ENCODE measurements at regions not wholly inside any gene's neighbourhood (a gene's known extent, or its start where the extent isn't known, plus 50 kb on each side); places are given as distances from the start of the nearest gene placed in this dataset.
"Not testable (repeated sequence)": the region's sequence is repeated elsewhere in the genome, so short reads cannot be mapped to it uniquely, and the experiment has no call there.

DNA sequence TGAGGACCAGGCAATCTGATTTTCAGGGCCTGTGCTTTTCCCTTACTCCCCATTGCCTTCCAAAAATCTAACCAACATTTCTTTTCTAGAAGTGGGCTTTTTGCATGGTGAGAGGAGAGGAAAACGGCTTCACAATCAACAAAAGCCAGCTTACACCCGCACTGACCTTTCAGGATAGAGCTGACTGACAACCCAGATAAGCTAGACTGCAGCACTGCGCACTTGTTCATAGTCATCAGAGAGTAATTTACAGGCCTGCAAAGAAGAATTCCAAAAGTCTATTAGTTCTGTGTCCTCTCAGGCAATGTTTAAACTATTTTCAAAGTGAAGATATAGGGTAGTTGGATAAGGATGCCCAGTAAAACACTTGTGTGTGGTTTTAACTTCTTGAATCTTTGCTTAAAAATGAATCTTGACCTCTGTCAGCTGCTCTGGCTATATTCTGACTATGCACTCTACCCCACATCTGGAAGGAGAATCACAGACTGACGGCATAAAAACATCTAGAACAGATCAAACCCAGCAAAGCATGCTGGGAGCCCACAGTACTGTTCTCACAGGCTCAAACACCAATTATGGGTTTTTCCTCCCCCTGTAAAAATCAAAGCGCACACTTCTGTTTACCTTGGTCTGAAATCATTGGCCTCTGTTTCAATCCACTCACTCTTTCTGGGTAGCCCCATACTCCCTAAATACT, 172.0 kb downstream of the ZNF92 start:
- H3K4me1 ChIP-seq (ENCODE audit: insufficient read depth, low read length); H3K9me3 ChIP-seq (ENCODE audit: insufficient read depth, low read depth, low read length); H3K4me3 ChIP-seq (ENCODE audit: insufficient read depth, low read depth, low read length); H3K79me2 ChIP-seq (ENCODE audit: insufficient read depth, low read length); H3K4me1 Mint-ChIP-seq (ENCODE audit: low read depth, unreplicated experiment); H3K4me2 ChIP-seq (ENCODE audit: low read length); H3K36me3 ChIP-seq (ENCODE audit: insufficient read depth, low read length); H2AFZ ChIP-seq (ENCODE audit: low read depth, low read length); H3K27me3 Mint-ChIP-seq (ENCODE audit: low read depth, unreplicated experiment); H4K20me1 ChIP-seq (ENCODE audit: insufficient read depth, low read length); H3K27ac Mint-ChIP-seq (ENCODE audit: unreplicated experiment); H3K27ac ChIP-seq (ENCODE audit: low read depth, low read length); FAIRE-seq; H3K9ac ChIP-seq (ENCODE audit: low read length); H3K9me3 Mint-ChIP-seq (ENCODE audit: unreplicated experiment); H3K4me3 Mint-ChIP-seq (ENCODE audit: unreplicated experiment); H3K36me3 Mint-ChIP-seq (ENCODE audit: low read depth, unreplicated experiment); H3K27me3 ChIP-seq (ENCODE audit: insufficient read depth, low read length); DNase-seq (ENCODE audit: low read depth): not testable (repeated sequence)

DNA sequence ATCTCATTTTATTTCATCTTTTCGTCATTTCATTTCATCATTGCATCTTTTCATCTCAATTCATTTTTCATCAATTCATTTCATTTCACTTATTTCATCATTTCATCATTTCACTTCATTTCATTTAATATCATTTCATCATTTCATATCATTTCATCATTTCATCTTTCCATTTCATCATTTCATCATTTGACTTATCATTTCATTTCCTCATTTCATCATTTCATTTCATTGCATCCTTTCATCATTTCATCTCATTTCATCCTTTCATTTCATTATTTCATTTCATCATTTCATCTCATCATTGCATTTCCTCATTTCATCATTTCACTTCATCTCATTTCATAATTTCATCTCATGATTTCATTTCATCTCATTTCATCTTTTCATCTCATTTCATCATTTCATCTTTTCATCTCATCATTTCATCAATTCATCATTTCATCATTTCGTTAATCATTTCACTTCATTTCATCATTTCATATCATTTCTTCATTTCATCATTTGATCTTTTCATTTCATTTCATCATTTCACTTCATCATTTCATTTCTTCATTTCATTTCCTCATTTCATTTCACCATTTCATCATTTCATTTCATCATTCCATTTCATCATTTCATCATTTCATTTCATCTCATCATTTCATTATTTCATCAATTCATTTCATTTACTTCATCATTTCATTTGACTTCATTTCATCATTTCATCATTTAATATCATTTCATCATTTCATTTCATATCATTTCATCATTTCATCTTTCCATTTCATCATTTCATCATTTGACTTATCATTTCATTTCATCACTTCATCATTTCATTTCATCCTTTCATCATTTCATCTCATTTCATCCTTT, 176.2 kb downstream of the ZNF92 start:
- not testable (repeated sequence) for H3K36me3 ChIP-seq (ENCODE audit: insufficient read depth, low read length); H4K20me1 ChIP-seq (ENCODE audit: insufficient read depth, low read length); H3K27me3 ChIP-seq (ENCODE audit: insufficient read depth, low read length); H3K4me3 Mint-ChIP-seq (ENCODE audit: unreplicated experiment); H3K9me3 ChIP-seq (ENCODE audit: insufficient read depth, low read depth, low read length); H3K79me2 ChIP-seq (ENCODE audit: insufficient read depth, low read length); H3K4me1 ChIP-seq (ENCODE audit: insufficient read depth, low read length); H3K9me3 Mint-ChIP-seq (ENCODE audit: unreplicated experiment); H3K4me2 ChIP-seq (ENCODE audit: low read length); H2AFZ ChIP-seq (ENCODE audit: low read depth, low read length); H3K27ac ChIP-seq (ENCODE audit: low read depth, low read length); H3K27ac Mint-ChIP-seq (ENCODE audit: unreplicated experiment); FAIRE-seq; DNase-seq (ENCODE audit: low read depth); H3K4me1 Mint-ChIP-seq (ENCODE audit: low read depth, unreplicated experiment); H3K9ac ChIP-seq (ENCODE audit: low read length); H3K27me3 Mint-ChIP-seq (ENCODE audit: low read depth, unreplicated experiment); H3K4me3 ChIP-seq (ENCODE audit: insufficient read depth, low read depth, low read length); H3K36me3 Mint-ChIP-seq (ENCODE audit: low read depth, unreplicated experiment)

- not testable (repeated sequence) for DNase-seq (ENCODE audit: low read depth); H3K4me3 Mint-ChIP-seq (ENCODE audit: unreplicated experiment); H3K27me3 ChIP-seq (ENCODE audit: insufficient read depth, low read length); FAIRE-seq; H3K27me3 Mint-ChIP-seq (ENCODE audit: low read depth, unreplicated experiment); H3K9me3 Mint-ChIP-seq (ENCODE audit: unreplicated experiment); H3K4me1 Mint-ChIP-seq (ENCODE audit: low read depth, unreplicated experiment); H3K27ac Mint-ChIP-seq (ENCODE audit: unreplicated experiment); H3K9ac ChIP-seq (ENCODE audit: low read length); H3K79me2 ChIP-seq (ENCODE audit: insufficient read depth, low read length); H3K36me3 Mint-ChIP-seq (ENCODE audit: low read depth, unreplicated experiment); H3K27ac ChIP-seq (ENCODE audit: low read depth, low read length); H3K36me3 ChIP-seq (ENCODE audit: insufficient read depth, low read length); H4K20me1 ChIP-seq (ENCODE audit: insufficient read depth, low read length); H2AFZ ChIP-seq (ENCODE audit: low read depth, low read length); H3K4me1 ChIP-seq (ENCODE audit: insufficient read depth, low read length); H3K4me3 ChIP-seq (ENCODE audit: insufficient read depth, low read depth, low read length); H3K4me2 ChIP-seq (ENCODE audit: low read length); H3K9me3 ChIP-seq (ENCODE audit: insufficient read depth, low read depth, low read length)
Observed at GRCh38 chr7:65550444-65550809, 176.8 kb downstream of the ZNF92 start.

DNA sequence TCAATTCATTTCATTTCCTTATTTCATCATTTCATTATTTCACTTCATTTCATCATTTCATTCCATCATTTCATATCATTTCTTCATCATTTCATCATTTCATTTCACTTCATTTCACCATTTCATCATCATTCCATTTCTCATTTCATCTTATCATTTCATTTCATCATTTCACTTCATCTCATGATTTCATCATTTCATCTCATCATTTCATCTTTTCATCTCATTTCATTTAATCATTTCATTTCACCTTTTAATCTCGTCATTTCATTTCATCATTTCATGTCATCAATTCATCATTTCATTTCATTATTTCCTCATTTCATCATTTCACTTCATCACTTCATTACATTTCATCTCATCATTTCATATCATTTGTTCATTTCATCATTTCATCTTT, 177.4 kb downstream of the ZNF92 start:
- DNase-seq (ENCODE audit: low read depth); H3K27ac ChIP-seq (ENCODE audit: low read depth, low read length); H4K20me1 ChIP-seq (ENCODE audit: insufficient read depth, low read length); H3K9ac ChIP-seq (ENCODE audit: low read length); H3K4me1 ChIP-seq (ENCODE audit: insufficient read depth, low read length); FAIRE-seq; H2AFZ ChIP-seq (ENCODE audit: low read depth, low read length); H3K4me3 ChIP-seq (ENCODE audit: insufficient read depth, low read depth, low read length); H3K36me3 Mint-ChIP-seq (ENCODE audit: low read depth, unreplicated experiment); H3K27me3 Mint-ChIP-seq (ENCODE audit: low read depth, unreplicated experiment); H3K36me3 ChIP-seq (ENCODE audit: insufficient read depth, low read length); H3K9me3 ChIP-seq (ENCODE audit: insufficient read depth, low read depth, low read length); H3K4me2 ChIP-seq (ENCODE audit: low read length); H3K4me1 Mint-ChIP-seq (ENCODE audit: low read depth, unreplicated experiment); H3K79me2 ChIP-seq (ENCODE audit: insufficient read depth, low read length); H3K9me3 Mint-ChIP-seq (ENCODE audit: unreplicated experiment); H3K4me3 Mint-ChIP-seq (ENCODE audit: unreplicated experiment); H3K27ac Mint-ChIP-seq (ENCODE audit: unreplicated experiment); H3K27me3 ChIP-seq (ENCODE audit: insufficient read depth, low read length): not testable (repeated sequence)

GRCh38 chr7:65554553-65555476, 181.2 kb downstream of the ZNF92 start:
- not testable (repeated sequence) for FAIRE-seq; H3K9me3 ChIP-seq (ENCODE audit: insufficient read depth, low read depth, low read length); H3K27ac ChIP-seq (ENCODE audit: low read depth, low read length); H3K27ac Mint-ChIP-seq (ENCODE audit: unreplicated experiment); DNase-seq (ENCODE audit: low read depth); H4K20me1 ChIP-seq (ENCODE audit: insufficient read depth, low read length); H3K4me3 Mint-ChIP-seq (ENCODE audit: unreplicated experiment); H3K4me3 ChIP-seq (ENCODE audit: insufficient read depth, low read depth, low read length); H3K9me3 Mint-ChIP-seq (ENCODE audit: unreplicated experiment); H3K9ac ChIP-seq (ENCODE audit: low read length); H3K36me3 Mint-ChIP-seq (ENCODE audit: low read depth, unreplicated experiment); H3K4me1 ChIP-seq (ENCODE audit: insufficient read depth, low read length); H3K27me3 Mint-ChIP-seq (ENCODE audit: low read depth, unreplicated experiment); H3K4me2 ChIP-seq (ENCODE audit: low read length); H3K4me1 Mint-ChIP-seq (ENCODE audit: low read depth, unreplicated experiment); H3K36me3 ChIP-seq (ENCODE audit: insufficient read depth, low read length); H2AFZ ChIP-seq (ENCODE audit: low read depth, low read length); H3K79me2 ChIP-seq (ENCODE audit: insufficient read depth, low read length); H3K27me3 ChIP-seq (ENCODE audit: insufficient read depth, low read length)
